ENCODE measurements at regions not wholly inside any gene's neighbourhood (a gene's known extent, or its start where the extent isn't known, plus 50 kb on each side); places are given as distances from the start of the nearest gene placed in this dataset.

DNA sequence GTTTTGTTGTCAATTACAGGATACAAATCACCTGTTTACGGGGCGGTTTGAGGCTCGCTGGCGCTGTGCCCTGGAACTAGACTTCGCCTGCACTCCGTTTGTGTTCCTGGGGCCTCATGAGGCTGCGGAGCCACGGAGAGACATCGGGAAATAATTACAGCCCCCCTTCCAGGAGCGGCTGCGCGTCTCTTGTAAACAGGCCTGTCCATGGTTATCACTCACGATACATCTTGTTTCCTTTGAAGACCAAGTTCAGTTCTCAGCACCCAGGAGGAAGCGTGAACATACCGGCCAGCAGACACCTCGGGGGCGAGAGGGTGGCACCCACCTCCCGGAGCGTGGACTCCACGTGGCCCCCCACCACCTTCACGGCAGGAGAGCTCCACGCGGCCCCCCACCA is 297.1 kb upstream of the IRX4 start:
- no peak for DNase-seq

DNA sequence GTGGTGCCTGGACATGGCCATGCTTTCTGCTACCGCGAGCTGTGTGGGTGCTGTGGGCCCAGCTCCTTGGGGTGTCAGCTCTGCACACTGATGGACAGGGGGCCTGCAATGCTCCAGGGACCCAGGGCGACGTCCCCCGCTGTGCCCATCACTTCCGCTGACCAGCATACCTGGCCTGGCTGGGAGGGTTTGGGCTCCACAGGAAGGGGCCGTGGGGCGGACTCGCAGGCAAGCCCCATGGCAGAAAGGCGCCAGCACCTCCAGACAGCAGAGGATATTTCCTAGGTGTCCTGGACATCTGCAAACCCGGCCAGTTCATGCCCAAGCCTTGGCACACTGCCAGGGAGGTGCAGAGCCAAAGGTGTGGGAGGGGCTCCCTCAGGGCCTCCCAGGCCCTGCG is 295.8 kb upstream of the IRX4 start:
- DNase-seq = no peak

DNA sequence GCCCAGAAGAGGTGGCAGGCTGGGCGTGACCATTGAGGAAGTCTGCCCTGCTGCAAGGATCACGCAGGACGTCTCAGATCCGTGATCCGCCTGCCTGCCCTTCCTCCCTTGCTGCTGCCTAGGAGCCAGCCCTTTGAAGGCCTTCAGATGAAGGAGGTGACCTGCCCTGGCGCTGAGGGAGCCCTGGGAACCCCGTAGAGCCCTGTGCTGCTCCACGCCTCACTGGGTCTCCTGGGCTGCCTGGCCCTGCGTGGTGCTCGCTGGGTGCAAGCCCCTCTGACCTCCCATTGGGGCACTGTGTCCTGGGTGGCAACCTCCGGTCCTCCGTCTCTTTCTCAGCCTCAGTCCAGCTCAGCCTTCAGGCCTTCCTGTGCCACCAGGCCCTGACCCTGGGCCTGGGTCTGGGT is 295.3 kb upstream of the IRX4 start:
- no peak for DNase-seq

DNA sequence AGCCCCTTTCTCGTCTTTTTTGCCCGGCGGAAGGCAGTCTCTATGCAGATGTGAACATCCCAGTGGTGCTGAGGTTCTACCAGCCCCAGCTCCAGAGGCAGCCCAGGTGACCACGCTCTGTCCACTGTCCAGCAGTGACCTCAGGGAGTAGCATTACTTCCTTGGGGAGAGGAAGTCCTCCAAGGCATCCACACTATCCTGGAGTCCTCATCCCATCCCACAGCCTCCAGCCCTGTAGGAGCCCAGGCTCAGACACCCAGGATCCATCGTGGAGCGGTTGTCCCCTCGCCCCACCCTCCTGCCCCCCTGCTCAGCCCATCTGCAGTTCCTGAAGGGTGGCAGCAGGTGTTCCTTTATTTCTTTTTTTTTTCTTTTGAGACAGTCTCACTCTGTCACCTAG is 294.5 kb upstream of the IRX4 start:
- DNase-seq = no peak

DNA sequence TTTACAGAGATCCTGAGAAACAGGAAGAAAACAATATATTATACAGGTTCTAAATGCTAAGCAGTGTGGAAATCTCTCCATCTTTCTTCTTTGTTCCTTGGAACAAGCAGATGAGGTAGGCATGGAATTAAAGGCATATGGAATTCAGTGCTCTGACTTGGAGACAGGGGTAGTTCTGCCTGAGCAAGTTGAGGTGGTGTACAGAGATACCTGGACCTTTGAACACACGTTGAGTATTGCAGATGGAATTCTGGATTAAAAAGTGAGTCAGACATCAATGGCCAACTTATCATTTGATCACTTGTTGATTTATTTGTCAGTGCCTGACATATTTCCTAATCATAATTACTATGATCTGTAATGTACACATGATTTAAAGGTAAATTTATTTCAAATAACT is 293.9 kb upstream of the IRX4 start:
- DNase-seq = no peak

DNA sequence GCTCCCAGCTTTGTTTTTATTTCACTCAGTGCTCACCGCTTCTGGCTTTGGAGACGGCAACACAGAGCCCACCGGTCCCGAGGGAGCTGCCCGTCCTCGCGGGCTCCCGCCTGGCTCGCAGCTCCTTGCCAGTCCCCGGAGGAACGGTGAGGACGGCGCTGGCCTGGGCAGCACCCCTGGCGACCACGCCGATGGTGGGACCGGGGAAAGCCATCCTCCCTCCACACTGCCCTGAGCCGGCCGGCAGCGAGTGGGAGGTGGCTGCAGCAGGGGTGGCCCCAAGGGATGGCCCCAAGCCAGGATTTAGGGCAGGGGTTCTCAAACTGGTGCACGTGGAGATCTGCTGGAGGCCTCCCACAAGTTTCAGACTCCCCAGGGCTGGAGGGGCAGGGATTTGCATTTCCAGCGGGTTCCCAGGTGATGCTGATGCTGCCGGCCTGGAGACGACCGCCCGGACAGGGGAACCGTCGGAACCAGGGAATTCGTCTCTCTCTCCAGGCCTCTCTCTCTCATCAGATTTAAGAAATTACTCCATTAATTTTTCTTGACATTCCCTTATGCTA is 293.2 kb upstream of the IRX4 start:
- no peak for DNase-seq

DNA sequence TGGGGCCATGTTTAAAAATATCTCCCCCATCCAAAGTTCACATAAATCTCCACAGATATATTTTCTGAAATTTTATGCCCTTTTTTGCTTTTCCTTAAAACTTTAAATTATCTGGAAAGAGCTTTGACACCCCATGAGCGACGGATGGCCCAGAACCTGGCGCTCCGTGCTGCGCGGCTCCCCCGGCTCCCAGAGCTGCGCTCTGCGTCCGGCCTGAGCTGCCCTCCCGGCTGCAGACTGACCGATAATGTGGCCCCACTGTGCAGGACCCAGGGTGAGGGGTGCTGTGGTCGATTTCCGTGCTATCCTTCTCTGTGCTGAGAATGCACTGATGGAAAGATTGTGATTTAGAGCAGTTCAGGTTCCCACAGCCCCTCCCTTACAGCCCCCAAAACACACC is 292.3 kb upstream of the IRX4 start:
- no peak for DNase-seq

DNA sequence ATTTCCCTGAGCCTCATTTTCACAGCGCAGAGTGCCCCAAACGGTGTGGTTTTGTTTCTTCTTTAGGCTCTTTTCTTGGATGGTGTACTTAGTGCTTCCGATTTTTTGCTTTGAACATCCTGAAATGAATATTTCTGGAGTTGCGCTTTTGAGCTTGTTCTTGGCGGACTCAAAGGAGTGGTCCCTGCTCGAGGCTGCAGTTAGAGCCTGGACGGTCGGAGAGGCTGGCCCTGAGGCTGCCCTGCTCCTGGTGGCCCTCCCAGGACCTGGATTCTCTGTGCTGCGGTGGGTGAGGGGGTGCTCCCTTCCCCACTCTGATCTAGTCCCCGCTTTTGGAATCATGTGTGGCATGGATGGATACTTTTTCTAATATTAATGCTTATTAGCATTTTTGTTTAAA is 291.8 kb upstream of the IRX4 start:
- DNase-seq = no peak

DNA sequence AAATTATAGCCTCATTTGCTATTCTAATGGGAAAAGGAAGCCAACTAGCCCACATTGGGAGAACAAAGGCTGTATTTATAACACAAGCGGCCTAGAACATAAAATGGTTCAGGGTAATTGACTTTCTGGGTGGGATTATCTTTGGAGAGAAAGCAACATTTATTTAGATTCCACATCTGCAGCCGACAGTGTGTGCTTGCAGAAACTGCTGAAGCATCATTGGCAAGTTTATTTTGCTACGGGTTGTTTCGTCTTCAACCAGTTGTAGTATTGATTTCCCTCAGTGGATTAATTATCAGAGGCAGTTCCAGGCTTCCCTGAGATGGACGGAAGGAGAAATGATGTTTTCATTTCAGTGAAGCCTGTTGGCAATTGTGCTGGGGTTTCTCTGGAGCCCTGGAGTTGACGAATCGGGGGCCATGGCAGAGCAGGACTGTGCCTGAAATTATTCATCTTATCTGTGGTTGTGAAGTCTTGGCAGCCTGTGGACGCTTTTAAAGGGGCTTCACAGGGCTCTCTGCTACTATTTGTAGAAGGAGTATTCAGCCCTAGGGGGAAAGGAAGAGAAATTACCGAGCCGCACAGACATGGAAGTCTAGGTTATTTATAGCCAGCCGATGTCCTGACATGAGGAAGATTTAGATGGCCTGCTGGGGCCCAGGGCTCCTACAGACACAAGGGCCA is 290.6 kb upstream of the IRX4 start:
- no peak for DNase-seq

DNA sequence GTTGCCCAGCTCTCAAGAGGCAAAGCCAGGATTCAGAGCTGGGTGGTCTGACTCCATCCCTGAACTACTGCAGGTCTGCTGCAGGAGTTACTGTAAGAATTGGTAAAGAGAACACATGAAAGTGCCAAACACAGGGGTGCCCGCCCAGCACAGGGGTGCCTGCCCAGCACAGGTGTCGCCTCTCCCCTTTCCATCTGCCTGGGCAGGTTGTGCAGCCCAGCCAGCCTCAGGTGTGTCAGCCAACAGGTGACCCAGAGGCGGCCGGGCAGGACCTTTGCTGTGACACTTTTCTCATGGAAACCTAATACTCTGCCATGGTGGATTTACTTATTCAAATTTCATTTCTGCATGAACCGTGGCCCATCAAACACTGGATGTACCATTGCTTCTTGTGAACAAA is 289.7 kb upstream of the IRX4 start:
- DNase-seq = no peak

DNA sequence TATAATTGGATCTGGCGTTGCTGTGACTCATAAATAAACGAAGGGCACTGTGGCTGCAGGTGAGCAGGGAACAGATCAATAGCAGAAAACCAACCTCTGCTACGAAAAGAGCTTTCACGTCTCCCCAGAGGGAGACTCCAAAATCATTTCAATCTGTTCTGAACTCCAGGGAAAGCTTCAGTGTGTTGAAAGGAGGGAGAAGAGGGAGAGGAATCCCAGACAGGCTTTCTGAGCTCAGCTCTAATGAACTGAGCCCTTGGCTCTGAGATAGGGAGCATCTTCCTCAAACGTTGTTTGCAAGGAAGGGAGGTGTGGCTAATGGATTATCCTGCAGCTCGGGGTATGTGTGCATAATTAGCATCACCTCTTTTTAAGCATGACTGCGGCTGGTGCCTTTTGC is 288.0 kb upstream of the IRX4 start:
- DNase-seq = no peak

DNA sequence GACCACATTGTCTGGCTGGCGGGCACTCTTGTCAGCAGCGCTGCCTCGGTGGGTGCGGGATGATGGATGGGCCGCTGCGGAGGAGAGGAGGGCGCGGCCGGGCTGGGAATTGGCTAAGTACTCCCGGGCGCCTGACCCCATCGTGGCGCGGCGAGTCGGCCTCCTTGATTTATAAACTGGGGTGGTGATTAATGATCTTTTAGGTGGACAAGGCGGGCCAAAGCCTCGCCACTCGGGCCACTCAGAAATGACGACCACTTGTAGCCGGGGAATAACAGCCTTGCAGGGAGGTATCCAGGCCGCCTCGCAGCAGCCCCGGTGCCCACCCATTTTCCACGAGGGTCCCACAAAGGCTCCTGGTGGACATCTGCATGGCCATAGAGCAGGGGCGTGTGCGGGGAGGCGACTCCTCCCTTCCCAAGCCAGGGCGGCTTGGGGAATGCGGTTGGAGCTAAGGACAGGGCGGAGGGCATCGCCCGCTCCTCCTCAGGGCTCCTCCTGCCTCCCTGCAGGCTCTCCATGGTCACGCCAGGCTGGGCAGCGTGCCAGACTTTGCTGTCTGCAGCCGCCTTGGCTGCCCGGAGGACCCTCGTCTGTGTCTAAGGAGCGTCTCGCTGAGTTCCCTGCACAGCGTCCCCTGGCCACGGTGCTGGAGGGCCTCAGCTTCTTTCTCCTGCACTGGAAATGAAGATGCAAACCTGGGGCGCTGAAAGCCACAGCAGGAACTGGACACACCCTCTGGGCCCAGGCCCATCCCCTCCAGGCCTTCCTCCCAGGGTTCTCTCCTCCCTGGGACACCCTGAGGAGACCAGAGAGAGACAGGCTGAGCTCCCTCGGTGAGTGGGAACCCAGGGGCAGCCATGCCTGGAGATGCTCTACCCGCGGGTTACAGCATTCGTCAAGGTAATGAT is 287.4 kb upstream of the IRX4 start:
- no peak for DNase-seq

DNA sequence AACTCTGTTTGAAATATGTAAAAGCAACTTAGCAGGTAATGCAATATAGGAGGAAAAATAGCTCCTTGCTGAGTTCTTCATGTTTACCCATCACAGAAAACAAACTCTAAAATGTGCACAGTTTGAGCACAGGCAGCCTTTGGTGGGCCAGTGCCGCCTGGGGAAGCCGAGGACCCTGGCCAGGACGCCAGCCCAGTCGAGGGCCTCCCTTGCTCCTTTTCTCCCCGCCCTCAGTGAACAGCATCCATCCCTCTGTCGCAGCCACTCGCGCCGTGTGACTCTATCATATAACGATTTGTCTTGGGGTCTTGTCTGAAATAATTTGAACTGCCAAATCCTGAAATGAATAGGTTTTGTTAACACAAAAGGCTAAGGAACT is 286.7 kb upstream of the IRX4 start:
- DNase-seq = no peak

DNA sequence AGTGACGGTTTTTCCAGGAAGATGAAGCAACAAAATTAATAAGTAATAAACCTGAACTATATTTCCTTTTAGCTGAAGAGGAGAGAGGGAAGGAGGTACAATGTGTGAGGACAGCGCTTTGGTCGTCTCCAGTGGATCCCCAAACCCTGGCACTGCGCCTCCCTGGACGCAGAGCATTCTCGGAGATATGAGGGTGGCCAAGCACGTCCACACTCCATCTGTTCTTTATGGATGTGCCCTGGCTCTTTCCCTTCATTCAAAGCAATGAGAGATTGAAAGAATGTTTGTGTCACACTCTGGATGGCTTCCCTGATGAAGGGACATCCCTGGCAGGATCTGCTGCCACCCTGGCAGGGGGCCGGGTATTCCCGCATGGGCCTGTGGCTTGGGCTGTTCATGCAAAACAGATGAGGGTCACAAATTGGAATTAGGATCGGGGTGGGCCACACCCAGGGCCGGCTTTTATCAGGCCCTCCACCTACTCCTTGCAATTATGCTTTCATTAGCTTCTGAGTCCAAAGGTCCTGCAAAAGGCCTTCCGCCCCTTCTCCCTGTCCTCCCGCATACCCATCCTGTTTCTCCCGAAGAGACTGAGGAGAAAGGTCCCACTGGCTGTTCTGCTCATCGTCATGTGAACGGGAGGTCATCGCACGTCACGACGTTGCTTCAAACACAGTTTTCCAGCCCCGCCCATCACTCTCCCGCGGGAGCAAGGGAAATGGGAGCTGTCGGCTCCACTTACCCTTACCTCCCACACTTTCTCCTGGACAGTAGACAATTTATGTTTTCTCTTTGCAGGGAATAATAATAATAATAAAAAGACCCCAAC is 286.1 kb upstream of the IRX4 start:
- no peak for DNase-seq

DNA sequence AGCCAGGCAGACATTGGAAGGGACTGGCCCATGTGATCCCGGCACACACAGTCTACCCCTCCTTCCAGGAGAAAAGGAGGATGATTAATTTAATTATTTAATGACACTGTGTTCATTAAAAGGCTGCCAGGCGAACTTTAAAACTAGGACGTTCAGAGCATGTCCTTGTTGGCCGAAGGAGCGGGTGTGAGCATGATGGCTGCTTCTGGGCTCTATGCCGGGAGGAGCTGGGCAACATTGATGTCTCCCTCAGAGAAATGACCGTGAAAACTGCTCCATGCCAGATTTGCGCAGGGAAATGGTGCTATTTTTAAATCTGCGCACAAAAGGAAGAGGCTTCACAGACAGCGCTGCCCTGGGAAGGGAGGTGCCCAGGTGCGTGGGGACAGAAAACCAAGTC is 284.9 kb upstream of the IRX4 start:
- no peak for DNase-seq

DNA sequence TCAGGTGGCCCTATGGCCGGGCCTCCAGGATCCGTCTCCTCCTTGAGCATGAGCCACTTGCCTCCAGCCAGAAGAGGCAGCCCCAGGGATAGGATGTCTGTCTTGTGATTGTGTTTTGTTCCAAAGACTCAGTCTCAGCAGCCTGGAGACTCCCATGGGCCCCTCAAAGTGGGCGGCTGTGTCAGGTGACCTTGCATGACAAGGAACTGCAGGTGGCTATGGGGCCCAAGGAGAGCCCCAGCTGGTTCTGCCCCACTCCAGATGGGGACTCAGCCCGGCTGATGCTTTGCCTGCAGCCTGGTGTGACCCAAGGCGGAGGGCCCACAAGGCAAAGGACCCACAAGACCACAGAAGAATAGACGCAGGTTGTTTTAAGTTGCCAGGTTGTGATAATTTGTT is 284.3 kb upstream of the IRX4 start:
- no peak for DNase-seq

DNA sequence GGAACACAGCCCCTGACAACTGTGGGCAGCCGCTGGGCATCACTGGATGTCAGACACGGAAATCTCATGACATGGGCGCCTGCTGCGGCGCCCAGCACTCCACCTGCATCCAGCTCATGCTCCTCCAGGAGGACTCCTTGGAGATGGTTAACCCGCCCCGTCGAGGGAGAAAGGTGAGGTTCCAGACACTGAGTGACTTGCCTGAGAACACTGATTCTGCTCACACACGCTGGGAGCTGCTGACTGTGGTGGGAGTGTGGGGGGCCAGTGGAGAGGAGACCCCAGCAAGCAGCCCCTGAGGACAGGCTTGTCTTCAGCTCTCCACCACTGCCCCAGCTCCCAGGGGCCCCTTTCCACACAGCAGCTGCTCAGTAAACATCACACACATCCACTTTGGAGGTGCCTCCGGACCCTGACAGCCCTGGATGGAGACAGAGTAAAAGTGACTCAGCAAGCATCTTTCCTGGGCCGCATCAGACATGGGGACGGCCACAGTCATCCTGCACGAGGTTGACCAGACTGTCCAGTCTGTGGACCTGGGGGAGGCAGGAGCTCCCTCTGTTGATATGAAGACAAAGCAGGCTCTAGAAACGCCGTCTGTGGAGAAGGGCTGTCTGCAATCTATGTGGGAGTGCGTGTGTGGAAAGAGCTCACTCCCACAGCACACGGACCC is 283.7 kb upstream of the IRX4 start:
- no peak for DNase-seq

DNA sequence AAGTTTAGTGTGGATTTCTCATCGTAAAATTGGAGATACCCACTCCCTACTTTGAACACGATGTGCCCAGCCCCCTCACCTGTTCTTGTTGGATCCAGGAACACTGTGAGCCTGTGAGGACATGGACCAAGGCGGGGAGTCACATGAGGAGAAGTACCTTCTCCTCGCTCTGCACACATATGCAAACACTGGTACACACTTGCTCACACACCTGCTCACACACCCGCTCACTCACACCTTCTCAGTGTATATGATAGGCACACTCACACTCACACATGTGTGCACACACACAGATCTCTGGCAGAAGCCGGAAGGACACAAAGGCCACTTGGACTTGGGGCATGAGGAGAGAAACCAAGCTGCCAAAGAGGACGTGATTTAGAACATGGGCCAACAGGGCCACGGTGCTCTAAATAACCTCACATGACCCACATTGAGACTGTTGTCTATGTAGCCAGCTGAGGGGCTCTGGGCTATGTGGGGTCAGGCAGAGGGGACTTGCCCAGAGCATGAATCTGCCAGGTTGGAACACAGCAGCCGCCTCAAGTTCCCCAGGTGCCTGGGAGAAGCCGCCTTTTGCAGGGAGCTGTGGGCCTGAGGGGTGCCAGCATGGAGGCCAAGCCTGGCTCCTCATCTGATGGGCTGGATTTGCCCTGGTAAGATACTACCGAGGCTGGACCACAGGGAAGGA is 283.0 kb upstream of the IRX4 start:
- DNase-seq = no peak

DNA sequence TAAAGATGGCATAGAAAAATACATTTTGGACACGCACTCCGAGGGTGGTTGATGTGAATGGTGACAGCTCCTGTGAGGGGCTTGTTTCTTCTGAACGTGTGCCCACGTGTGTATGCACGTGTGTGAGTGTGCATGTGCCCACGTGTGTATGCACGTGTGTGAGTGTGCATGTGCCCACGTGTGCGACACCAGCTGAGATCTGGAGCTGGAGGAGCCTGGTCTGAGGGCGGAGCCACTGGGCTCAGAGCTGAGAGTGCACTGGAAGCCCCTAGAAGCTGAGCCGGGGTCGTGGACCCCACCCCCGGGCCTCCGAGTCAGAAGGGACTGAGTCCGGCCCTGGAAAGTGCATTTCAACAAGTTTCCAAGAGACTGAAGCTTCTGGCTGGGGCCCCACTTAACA is 282.5 kb upstream of the IRX4 start:
- no peak for DNase-seq

DNA sequence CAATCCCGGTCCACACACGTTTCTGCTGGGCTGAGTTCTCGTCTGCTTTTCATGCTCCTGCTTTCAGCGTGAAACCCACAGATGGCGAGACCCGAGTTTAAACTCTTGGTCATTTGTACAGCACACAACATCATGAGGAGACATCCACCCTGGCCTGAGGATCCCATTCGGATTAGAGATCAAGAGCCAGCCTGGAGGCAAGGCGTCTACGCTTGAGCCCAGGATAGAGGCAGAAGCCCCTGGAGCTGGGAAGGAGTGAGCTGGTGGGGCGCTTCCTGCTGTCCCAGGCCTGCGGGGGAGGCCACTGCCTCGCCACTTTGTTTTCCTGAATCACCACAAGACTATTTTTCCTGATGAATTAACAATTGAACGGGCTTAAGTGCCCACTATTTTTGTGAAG is 281.9 kb upstream of the IRX4 start:
- no peak for DNase-seq

DNA sequence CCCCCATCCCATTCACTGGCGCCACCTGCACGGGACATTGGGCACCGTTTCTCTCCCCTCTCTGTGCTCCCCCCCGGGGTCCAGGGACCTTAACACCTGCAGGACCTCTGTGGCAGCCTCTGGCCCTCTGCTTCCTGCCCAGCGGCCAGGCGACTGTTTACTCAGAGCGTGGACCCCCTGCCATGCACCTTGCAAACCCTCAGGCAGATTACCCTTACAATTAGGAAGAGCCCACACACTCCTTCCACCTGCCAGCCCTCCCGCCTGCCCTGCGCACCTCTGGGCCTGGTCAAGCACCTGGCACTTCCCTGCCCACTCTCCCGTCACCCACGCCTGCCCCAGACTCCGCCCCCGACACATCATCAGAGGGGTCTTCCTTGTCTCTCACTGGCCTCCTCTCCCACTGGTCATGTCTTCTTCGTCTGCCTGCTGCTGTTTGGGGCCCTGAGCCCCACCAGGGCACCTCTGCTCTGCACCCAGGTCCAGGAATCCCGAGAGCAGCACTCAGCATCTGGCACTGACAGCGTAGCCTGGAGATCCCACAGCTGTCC is 281.3 kb upstream of the IRX4 start:
- DNase-seq = no peak
